GM19351 (cell line): ENCODE measurements at regions not wholly inside any gene's neighbourhood (a gene's known extent, or its start where the extent isn't known, plus 50 kb on each side); places are given as distances from the start of the nearest gene placed in this dataset.
"Not testable (repeated sequence)": the region's sequence is repeated elsewhere in the genome, so short reads cannot be mapped to it uniquely, and the experiment has no call there.

Source experiments
- ATAC-seq: cut with Tn5 transposase; IDR thresholded peaks from one replicate; pipeline ENCODE4 v1.9.1; 2021; ENCODE audit warnings: mild to moderate bottlenecking, moderate library complexity; ENCODE audit not compliant: unreplicated experiment

- ATAC-seq: no peak
Measured at GRCh38 chr1:238783633-238784032, 602.7 kb upstream of the CHRM3 start.

GRCh38 chr1:238779716-238780115 is 606.7 kb upstream of the CHRM3 start:
- ATAC-seq: no peak

- no peak for ATAC-seq
Measured at GRCh38 chr1:238778113-238778512, 608.3 kb upstream of the CHRM3 start.

GRCh38 chr1:238777551-238777950 is 608.8 kb upstream of the CHRM3 start:
- no peak for ATAC-seq

- ATAC-seq: no peak
Measured at GRCh38 chr1:238776126-238776525, 610.2 kb upstream of the CHRM3 start.

- ATAC-seq: no peak
Measured at GRCh38 chr1:238772322-238772721, 614.0 kb upstream of the CHRM3 start.

GRCh38 chr1:238767321-238767720 is 619.0 kb upstream of the CHRM3 start:
- ATAC-seq: no peak

GRCh38 chr1:238764779-238765178 is 621.6 kb upstream of the CHRM3 start:
- no peak for ATAC-seq

GRCh38 chr1:238753252-238753651 is 633.1 kb upstream of the CHRM3 start:
- ATAC-seq: no peak

- ATAC-seq: no peak
Measured at GRCh38 chr1:238752327-238752726, 634.0 kb upstream of the CHRM3 start.

- no peak for ATAC-seq
Measured at GRCh38 chr1:238745069-238745468, 641.3 kb upstream of the CHRM3 start.

GRCh38 chr1:238738892-238739291 is 647.5 kb upstream of the CHRM3 start:
- ATAC-seq: no peak

- no peak for ATAC-seq
Measured at GRCh38 chr1:238727670-238728069, 658.7 kb upstream of the CHRM3 start.

GRCh38 chr1:238722812-238723211 is 663.6 kb upstream of the CHRM3 start:
- no peak for ATAC-seq

- no peak for ATAC-seq
Measured at GRCh38 chr1:238710697-238711096, 675.7 kb upstream of the CHRM3 start.

GRCh38 chr1:238701024-238701423 is 685.3 kb upstream of the CHRM3 start:
- no peak for ATAC-seq

- ATAC-seq: no peak
Measured at GRCh38 chr1:238690415-238690814, 696.0 kb upstream of the CHRM3 start.

GRCh38 chr1:238684576-238684975 is 701.8 kb upstream of the CHRM3 start:
- not testable (repeated sequence) for ATAC-seq

GRCh38 chr1:238681451-238681850 is 704.9 kb upstream of the CHRM3 start:
- no peak for ATAC-seq

- ATAC-seq: no peak
Measured at GRCh38 chr1:238681021-238681420, 705.3 kb upstream of the CHRM3 start.

- no peak for ATAC-seq
Measured at GRCh38 chr1:238677567-238677966, 708.8 kb upstream of the CHRM3 start.

GRCh38 chr1:238675221-238675620 is 711.1 kb upstream of the CHRM3 start:
- no peak for ATAC-seq

- no peak for ATAC-seq
Measured at GRCh38 chr1:238674316-238674715, 712.1 kb upstream of the CHRM3 start.

- no peak for ATAC-seq
Measured at GRCh38 chr1:238673561-238673960, 712.8 kb upstream of the CHRM3 start.
